Islet precursor cell (in vitro differentiated cells): ENCODE measurements at regions not wholly inside any gene's neighbourhood (a gene's known extent, or its start where the extent isn't known, plus 50 kb on each side); places are given as distances from the start of the nearest gene placed in this dataset.
"Not testable (repeated sequence)": the region's sequence is repeated elsewhere in the genome, so short reads cannot be mapped to it uniquely, and the experiment has no call there.

Source experiments
- DNase-seq: peaks from one replicate; pipeline ENCODE4 v3.0.0-alpha.2; 2018

DNA sequence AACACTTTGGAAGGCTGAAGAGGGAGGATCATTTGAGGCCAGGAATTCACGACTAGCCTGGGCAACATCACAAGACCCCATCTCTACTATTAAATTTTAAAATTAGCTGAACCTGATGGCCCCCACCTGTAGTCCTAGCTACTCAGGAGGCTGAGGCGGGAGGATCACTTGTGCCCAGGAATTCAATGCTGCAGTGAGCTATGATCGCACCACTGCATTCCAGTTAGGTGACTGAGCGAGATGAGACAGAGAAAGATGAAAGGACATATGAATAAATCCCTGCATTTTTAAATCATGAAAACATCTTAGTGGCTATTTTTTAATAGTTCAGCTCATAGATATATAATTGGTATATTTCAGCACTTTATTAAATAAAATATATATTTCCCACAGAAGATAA is 93.8 kb downstream of the GPR63 start:
- DNase-seq: no peak

DNA sequence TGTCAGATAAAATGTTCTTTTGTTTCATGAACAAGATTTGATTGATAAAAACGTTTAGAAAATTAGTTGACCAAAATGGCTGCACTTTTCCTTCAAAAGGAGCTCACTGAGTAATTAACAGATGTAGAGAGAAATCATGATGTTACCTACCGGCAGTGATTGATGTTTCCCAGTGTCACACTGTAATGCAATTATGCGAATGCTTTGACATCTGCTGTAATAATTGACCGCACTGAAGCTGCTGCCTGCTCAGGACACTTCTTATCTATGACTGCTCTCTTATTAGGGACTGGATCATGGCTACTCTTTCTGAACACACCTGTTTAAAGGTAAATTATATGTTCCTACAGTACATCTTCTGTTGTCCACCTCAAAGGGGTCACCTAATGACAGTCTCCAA is 94.6 kb downstream of the GPR63 start:
- DNase-seq: no peak

DNA sequence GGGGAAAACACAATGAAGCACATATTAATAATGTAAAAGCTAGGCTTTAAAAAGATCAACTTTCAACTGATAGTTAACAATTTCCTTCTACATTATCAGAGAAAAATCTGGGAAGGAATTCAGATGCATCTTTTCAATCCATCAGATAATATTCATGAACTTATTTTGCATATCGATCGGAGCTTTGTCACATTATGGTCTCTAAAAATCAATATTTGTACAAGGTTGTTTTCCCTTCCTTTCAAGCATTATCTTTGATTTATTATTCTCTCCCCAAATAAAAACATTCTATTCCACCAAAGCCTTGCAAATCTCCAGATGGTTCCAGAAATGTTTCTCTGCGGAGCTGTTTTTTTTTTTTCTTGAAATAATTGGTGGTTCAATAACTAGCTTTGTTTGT is 101.9 kb downstream of the GPR63 start:
- no peak for DNase-seq

DNA sequence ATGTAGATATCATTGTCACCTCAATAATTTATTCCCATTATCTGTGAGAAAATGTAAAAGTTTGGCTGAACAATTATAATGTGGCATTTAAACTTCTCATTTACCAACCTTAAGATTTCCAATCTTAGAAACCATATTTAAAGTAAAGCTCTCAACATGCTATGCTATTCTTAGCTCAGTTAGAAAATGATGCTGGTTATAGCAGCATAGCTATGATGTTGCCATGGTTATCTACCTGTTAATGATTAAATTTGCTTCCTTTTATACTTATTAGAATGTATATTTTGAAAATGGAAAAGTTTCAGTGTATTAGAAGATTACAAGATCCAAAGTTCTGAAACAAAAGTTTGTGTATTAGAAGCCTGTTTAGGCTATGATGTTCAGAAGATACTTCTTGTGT is 110.1 kb downstream of the GPR63 start:
- no peak for DNase-seq

DNA sequence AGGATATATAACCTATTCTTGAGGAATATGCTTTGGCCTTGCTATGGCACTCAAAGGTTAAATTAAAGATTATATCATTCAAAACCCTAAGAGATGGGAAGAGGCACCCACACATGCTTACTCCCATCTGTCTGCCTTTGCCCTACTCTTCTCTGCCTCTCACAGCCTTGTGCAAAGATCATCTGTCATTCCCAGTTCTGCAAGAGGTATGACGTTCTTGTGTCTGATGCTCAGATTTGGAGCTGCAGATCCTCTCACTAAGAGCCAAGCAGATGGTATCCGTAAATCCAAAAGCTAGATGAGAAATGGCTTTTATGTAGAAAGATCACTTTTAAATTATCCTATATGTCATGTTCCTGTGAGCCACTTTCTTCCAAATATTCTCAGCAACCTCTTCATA is 112.0 kb downstream of the GPR63 start:
- DNase-seq: no peak

DNA sequence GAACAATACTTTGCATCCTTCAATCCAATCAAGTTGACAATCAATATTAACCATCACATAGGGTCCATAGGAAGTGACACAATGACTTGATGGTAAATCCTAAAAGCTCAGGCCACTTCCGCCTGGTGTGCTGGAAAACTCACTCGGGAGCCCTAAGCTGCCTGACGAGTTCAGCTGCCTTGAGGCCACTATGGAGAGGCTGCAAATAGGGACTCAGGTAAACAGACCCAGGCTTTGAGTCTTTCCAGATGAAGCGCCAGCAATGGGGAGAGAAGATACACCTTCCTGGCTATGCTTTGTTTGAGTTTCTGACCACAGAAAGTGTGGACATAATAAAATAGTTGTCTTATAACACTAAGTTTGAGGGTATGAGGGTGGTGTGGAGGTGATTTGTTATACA is 112.6 kb downstream of the GPR63 start:
- peak; percentile 78 for DNase-seq

DNA sequence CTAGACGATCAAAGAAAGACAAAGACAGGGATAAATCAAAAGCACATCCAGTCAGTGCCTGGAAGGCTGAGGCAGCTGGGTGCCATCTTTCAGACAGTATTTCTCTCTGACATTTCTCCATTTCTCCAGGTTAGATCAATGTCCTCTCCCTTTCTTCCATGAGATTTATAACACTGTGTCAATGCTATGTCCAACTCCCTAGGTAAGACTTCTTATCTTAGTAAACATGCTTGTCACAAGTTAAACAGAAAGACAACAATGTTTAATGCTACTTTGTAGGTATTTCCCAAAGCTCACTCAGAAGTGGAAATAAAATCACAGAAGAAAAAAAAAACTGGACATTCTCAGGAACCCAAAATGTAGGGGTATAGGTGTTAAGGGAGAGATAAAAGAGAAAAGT is 113.9 kb downstream of the GPR63 start:
- DNase-seq: no peak

DNA sequence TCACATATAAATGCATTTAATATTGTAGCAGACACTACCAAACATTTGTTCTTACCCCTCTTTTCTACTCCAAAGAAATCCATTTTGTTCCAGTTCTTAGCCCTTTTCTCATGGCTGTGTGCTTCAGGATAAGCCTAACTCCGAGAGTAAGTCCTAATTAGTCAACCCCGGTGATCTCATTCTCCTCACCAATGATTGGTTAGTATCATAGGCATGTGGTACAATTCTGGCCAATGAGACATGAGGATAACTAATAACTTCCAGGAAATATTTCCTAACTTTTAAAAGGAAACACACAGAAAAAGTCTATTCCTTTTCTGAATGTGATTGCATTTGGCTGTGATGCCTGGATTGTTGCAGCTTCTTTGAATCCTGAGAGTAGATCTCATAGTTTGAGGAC is 116.0 kb downstream of the GPR63 start:
- no peak for DNase-seq

DNA sequence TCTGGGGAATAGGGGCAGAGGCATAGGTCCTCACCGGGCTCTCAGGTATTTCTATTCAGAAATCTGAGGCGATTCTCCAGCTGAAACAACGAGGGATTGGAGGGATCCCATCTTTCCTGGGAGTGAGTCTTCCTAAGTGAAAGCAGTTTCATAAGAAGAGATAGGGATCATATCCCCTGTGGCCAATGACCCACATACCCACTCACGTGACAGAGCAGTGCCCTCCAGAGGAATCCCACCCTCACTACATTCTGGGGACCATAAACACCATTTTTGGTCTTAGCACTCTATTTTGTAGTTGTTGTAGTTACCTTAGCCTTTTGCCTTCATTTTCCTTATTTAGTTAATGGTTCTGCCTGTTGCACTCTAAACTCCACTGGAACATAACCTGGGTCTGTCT is 121.1 kb downstream of the GPR63 start:
- DNase-seq: no peak

DNA sequence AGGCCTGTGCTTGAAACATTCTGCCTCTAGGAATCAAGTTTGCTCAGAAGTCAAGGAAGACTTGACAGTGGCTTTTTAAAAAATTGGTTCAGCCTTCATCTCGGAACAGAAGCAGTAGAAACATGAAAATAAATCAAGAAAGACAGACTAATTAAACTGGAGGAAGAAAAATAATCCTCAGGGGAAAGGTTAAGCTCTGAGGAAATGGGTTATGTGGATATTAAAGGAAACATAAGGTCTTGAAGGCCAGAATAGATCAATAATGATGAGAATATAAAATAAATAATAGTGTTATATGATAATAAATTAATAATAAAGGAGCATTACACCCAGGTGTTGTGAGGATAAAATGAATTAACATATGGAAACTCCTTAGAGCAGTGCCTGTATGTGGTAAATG is 121.7 kb downstream of the GPR63 start:
- DNase-seq: no peak

DNA sequence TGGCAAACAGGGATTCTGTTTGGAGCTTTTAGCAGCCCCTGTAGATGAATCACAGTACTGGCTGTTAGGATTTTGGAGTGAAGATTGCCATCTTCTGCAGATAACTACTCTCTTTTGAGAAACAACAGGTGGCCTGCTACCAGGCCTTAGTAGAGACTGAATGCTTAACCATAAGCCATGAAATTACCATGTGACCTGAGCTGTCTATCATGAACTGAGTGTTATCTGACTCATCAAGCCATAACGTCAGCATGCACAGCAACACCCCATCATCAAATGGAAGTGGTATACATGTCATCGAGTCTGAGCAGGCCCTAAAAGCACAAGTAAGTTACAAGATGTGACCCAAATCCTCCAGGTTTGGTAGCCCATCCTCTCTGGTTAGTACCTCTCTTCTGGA is 132.6 kb downstream of the GPR63 start:
- no peak for DNase-seq

DNA sequence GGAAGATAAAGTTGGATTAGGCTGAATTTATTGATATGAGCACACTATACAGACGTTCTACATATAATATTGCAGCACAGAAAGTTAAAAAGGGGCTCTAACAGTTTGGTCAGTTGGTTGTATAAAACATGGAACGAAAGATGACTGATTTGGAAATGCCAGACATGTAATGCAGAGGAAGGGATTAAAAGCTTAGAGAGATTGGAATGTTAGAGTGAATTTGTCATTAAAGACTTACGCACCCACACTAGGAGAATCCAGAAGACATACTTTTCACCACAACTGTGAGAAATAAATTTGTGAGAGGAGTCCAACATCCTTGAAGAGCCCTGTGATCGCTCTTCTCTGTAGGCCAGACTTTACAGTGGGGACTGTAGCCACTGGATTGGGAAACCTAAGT is 134.7 kb downstream of the GPR63 start:
- DNase-seq: no peak

DNA sequence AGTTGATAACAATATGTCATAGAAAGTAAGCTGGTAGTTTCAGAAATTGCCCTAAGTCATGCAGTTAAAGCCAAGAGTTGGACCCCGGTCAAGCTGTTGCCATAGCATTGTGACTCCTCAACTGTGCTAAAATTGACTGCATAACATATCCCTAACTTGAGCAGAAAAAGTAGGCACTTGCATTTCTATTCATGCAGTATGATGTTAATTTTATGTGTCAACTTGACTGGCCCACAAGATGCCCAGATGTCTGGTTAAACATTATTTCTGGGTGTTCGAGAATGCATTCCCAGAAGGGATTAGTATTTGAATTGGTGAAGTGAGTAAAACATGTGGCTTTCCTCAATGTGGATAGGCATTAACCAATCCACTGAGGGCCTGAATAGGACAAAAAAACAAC is 136.4 kb downstream of the GPR63 start:
- DNase-seq: no peak

DNA sequence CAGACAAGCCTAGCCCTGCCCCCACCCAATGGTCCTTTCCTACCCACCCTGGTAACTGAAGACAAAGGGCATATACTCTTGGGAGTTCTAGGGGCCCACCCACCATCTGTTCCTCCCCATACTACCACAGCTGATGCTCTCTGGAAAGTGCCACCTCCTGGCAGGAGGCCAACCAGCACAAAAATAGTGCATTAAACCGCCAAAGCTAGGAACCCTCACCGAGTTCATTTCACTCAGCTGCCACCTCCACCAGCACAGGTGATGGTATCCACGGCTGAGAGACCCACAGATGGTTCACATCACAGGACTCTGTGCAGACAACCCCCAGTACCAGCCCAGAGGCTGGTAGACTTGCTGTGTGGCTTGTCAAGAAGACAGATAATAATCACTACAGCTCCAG is 131.5 kb downstream of the FHL5 start:
- DNase-seq: not testable (repeated sequence)

DNA sequence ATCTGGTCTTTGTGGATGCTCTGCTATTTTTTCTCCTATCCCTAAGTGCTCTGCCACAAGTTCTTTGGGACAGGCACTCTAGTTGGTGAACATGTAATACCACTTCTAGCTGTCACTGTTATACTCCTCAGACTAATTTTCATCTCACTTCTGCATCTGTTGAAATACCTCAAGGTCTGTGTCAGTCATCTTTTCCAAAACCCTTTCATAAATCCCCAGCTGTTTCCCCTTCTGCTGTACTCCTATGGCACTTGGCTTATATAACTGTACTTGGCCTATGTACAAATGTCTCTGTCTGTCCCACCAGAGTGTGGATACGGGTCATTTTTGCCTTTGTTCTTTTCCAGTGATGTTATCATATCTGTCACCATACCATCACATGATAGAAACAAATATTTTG is 124.2 kb downstream of the FHL5 start:
- DNase-seq: no peak

DNA sequence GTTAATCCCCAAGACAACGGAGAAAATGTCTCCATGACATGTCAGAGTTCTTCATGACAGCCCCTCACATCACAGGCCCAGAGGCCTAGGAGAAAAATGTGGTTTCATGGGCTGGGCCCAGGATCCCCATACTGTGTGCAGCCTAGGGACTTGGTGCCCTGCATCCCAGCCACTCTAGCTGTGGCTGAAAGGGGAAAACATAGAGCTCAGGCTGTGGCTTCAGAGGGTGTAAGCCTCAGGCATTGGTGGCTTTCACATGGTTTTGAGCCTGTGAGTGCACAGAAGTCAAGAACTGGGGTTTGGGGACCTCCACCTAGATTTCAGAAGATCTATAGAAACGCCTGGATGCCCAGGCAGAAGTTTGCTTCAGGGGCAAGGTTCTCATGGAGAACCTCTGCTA is 122.8 kb downstream of the FHL5 start:
- no peak for DNase-seq

DNA sequence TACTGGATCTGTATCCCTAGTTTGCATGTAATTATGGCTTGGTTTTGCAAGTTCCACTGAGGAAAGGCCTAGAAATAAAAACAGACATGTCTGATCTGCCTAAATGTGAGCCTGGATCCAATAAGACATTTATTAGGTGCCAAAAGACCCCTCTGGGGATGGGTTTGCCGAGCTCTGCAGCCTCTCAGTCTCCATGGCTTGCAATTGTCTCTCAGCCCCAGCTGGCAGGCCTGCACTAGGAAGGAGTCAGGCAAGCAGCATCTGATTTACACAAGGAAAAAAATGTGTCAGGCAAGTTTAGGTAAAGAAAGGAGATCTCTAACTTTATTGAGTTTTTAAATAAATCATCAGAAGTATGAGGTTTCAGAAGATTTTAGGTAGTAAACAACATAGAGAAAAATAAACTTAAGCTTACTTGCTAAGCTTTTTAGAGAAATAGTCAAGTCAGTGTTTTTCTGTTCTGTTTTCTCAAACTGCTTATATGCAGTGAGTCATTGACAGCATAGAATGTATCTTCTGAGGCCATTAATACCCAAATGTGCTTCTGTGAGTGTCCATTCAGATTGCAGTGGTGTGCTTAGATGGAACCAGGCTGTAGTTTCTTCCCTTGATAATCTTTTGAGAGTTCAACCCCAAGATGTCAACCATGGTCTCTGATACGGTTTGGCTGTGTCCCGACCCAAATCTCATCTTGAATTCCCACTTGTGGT is 121.0 kb downstream of the FHL5 start:
- no peak for DNase-seq

DNA sequence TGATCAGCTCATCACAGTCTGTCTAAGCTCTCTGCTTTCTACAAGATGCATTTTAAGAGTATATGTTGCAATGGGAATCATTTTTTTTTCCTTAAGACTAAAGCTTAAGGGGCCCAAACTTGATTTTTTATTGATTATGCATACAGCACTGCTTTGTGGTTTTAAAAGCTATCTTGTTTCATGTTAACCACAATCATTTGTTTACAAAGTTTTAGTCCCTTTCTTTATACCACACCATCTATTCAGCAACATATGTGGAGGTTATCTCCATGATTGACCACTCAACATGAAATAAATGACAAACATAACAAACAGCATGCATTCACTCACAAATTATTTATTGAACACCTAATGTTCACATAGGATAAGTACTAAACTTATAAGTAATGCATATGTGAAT is 119.1 kb downstream of the FHL5 start:
- DNase-seq: no peak

DNA sequence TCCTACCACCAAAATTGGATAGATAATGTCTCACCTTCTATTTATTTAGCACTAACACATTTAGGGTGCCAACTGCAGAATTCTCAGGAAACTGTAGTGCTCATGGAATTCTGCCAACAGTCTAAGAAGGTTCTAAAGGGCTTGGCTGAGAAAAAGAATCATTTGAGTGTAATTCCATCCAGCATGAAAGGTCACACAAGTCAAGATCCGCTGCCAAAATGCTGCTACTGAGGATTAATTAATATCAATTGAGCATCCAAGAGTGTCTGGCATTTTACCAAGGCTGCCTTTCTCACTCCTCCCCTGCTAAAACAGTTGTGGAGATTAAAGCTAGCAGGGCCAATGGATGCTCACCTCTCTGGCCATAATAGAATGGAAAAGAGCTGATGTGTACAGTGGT is 112.7 kb downstream of the FHL5 start:
- no peak for DNase-seq
